Endodermal cell (in vitro differentiated cells): ENCODE measurements at regions not wholly inside any gene's neighbourhood (a gene's known extent, or its start where the extent isn't known, plus 50 kb on each side); places are given as distances from the start of the nearest gene placed in this dataset.

Experiments
- DNase-seq: peaks from one replicate; pipeline ENCODE4 v3.0.0-alpha.2; 2017
- H3K27ac ChIP-seq: 2 replicates; pipeline ENCODE4 v1.5.1; 2013; ENCODE audit warnings: mild to moderate bottlenecking, low read depth, low read length, moderate library complexity
- H3K27me3 ChIP-seq: 2 replicates; pipeline ENCODE4 v1.6.1; 2013; ENCODE audit warnings: mild to moderate bottlenecking, low read length, moderate library complexity; ENCODE audit not compliant: insufficient read depth, control insufficient read depth, poor library complexity, severe bottlenecking
- H3K36me3 ChIP-seq: 2 replicates; pipeline ENCODE4 v1.7.0; 2013; ENCODE audit warnings: mild to moderate bottlenecking, low read length, moderate library complexity; ENCODE audit not compliant: control insufficient read depth, insufficient read depth
- H3K4me1 ChIP-seq: one replicate; pipeline ENCODE4 v1.7.0; 2013; ENCODE audit warnings: low read length; ENCODE audit not compliant: control insufficient read depth, insufficient read depth
- H3K4me3 ChIP-seq: 2 replicates; pipeline ENCODE4 v1.5.1; 2013; ENCODE audit warnings: mild to moderate bottlenecking, low read length, moderate library complexity
- H3K9ac ChIP-seq: 2 replicates; pipeline ENCODE4 v1.6.1; 2013; ENCODE audit warnings: mild to moderate bottlenecking, low read length, moderate library complexity; ENCODE audit not compliant: poor library complexity, severe bottlenecking; ENCODE audit errors: extremely low read depth
- H3K9me3 ChIP-seq: 2 replicates; pipeline ENCODE4 v1.6.1; 2013; ENCODE audit warnings: mild to moderate bottlenecking, low read length, moderate library complexity; ENCODE audit not compliant: control insufficient read depth
- H3K27ac Mint-ChIP-seq: 2 replicates; pipeline ENCODE4 v1.8.0; 2020; ENCODE audit warnings: mixed read lengths
- H3K27me3 Mint-ChIP-seq: 2 replicates; pipeline ENCODE4 v1.8.0; 2021; ENCODE audit warnings: mild to moderate bottlenecking, mixed read lengths; ENCODE audit not compliant: insufficient read depth
- H3K36me3 Mint-ChIP-seq: 2 replicates; pipeline ENCODE4 v1.8.0; 2020; ENCODE audit warnings: low read depth, mixed read lengths
- H3K4me1 Mint-ChIP-seq: 2 replicates; pipeline ENCODE4 v1.8.0; 2020; ENCODE audit warnings: mixed read lengths
- H3K4me3 Mint-ChIP-seq: 2 replicates; pipeline ENCODE4 v1.8.0; 2020; ENCODE audit warnings: mild to moderate bottlenecking, moderate library complexity, mixed read lengths
- H3K9me3 Mint-ChIP-seq: 2 replicates; pipeline ENCODE4 v1.8.0; 2020; ENCODE audit warnings: mild to moderate bottlenecking, mixed read lengths
- CTCF ChIP-seq: fragments of 200-600 bp; sonication (generic); conservative IDR thresholded peaks from 2 replicates; pipeline ENCODE4 v1.5.0; 2021; ENCODE audit warnings: antibody characterized with exemption, mild to moderate bottlenecking
- WGBS, 2 experiments: methylation state at CpG; one replicate each; pipeline versions ENCODE4 v1.1.5 to v1.1.7; 2013; ENCODE audit warnings: missing lambda C conversion rate in 2 of 2, mixed read lengths in 1 of 2; ENCODE audit not compliant: insufficient coverage in 1 of 2, insufficient read length in 1 of 2; 5-methylcytosine and 5-hydroxymethylcytosine counted together

- Histone ChIP-seq H3K27me3 (no peaks in the 10 kb centered on the region), H3K9ac (no peak overlapping the region), H3K27ac (no peak overlapping the region), H3K36me3 (no peaks in the 10 kb centered on the region), H3K4me3 (no peak overlapping the region), H3K4me1 (no peaks in the 10 kb centered on the region), H3K9me3 (no peaks in the 10 kb centered on the region)
- no peak overlapping the region for H3K4me3 Mint-ChIP-seq
- 63 to 75% methylated on average over 2 to 3 of the region's 3 CpGs for WGBS, 2 experiments
- H3K27me3 Mint-ChIP-seq = no peaks in the 10 kb centered on the region
- no peak for TF ChIP-seq CTCF
- H3K27ac Mint-ChIP-seq = no peak overlapping the region
- DNase-seq = no peak
- peaks cover 2% of the 10 kb centered on the region for H3K4me1 Mint-ChIP-seq
- no peaks in the 10 kb centered on the region for H3K36me3 Mint-ChIP-seq
- no peaks in the 10 kb centered on the region for H3K9me3 Mint-ChIP-seq
These were observed 212.2 kb upstream of the PRR16 start for GRCh38 chr5:120251898-120252297.

- 88 to 97% methylated on average over 1 to 3 of the region's 3 CpGs for WGBS, 2 experiments
- no peak overlapping the region for H3K27ac Mint-ChIP-seq
- no peak for TF ChIP-seq CTCF
- H3K27me3 Mint-ChIP-seq = no peaks in the 10 kb centered on the region
- no peaks in the 10 kb centered on the region for H3K9me3 Mint-ChIP-seq
- Histone ChIP-seq H3K4me1 (no peaks in the 10 kb centered on the region), H3K36me3 (no peaks in the 10 kb centered on the region), H3K9ac (no peak overlapping the region), H3K27me3 (no peaks in the 10 kb centered on the region), H3K4me3 (no peak overlapping the region), H3K27ac (no peak overlapping the region), H3K9me3 (no peaks in the 10 kb centered on the region)
- no peak overlapping the region for H3K4me3 Mint-ChIP-seq
- no peak for DNase-seq
- H3K36me3 Mint-ChIP-seq = no peaks in the 10 kb centered on the region
- peaks cover 2% of the 10 kb centered on the region for H3K4me1 Mint-ChIP-seq
These were observed 211.3 kb upstream of the PRR16 start for GRCh38 chr5:120252839-120253238.

GRCh38 chr5:120254385-120254784, 209.7 kb upstream of the PRR16 start:
- 47% methylated on average over 1 of the region's 1 CpG; no CpG with 5 or more reads in 1 of the 2 experiments for WGBS, 2 experiments
- no peaks in the 10 kb centered on the region for H3K9me3 ChIP-seq
- H3K36me3 ChIP-seq = no peaks in the 10 kb centered on the region
- no peak overlapping the region for H3K4me3 ChIP-seq
- no peaks in the 10 kb centered on the region for H3K27me3 ChIP-seq
- DNase-seq = no peak
- no peaks in the 10 kb centered on the region for H3K27me3 Mint-ChIP-seq
- no peak for TF ChIP-seq CTCF
- no peaks in the 10 kb centered on the region for H3K36me3 Mint-ChIP-seq
- H3K4me1 Mint-ChIP-seq = peaks cover 2% of the 10 kb centered on the region
- H3K27ac Mint-ChIP-seq = no peak overlapping the region
- no peaks in the 10 kb centered on the region for H3K9me3 Mint-ChIP-seq
- no peak overlapping the region for H3K27ac ChIP-seq
- H3K4me3 Mint-ChIP-seq = no peak overlapping the region
- H3K9ac ChIP-seq = no peak overlapping the region
- no peaks in the 10 kb centered on the region for H3K4me1 ChIP-seq
